ENCODE measurements at regions not wholly inside any gene's neighbourhood (a gene's known extent, or its start where the extent isn't known, plus 50 kb on each side); places are given as distances from the start of the nearest gene placed in this dataset.

- Histone ChIP-seq H3K4me3 (ENCODE audit: low read depth, low read length) (no peak overlapping the region), H3K27me3 (ENCODE audit: control insufficient read depth, insufficient read depth, low read length) (no peaks in the 10 kb centered on the region), H3K36me3 (ENCODE audit: control insufficient read depth, insufficient read depth, low read length) (no peaks in the 10 kb centered on the region)
- DNase-seq (ENCODE audit: low read depth): no peak
- no peak for TF ChIP-seq CTCF (IDR thresholded peaks at IDR 0.05; ENCODE audit: insufficient read depth, low read length, poor library complexity, severe bottlenecking)
Observed at GRCh38 chr7:25375805-25376600, 147.7 kb upstream of the NPVF start.

GRCh38 chr7:25379351-25380300 is 151.3 kb upstream of the NPVF start:
- no peak for TF ChIP-seq CTCF (IDR thresholded peaks at IDR 0.05; ENCODE audit: insufficient read depth, low read length, poor library complexity, severe bottlenecking)
- H3K36me3 ChIP-seq (ENCODE audit: control insufficient read depth, insufficient read depth, low read length): no peaks in the 10 kb centered on the region
- no peak overlapping the region for H3K4me3 ChIP-seq (ENCODE audit: low read depth, low read length)
- no peaks in the 10 kb centered on the region for H3K27me3 ChIP-seq (ENCODE audit: control insufficient read depth, insufficient read depth, low read length)
- no peak for DNase-seq (ENCODE audit: low read depth)

DNA sequence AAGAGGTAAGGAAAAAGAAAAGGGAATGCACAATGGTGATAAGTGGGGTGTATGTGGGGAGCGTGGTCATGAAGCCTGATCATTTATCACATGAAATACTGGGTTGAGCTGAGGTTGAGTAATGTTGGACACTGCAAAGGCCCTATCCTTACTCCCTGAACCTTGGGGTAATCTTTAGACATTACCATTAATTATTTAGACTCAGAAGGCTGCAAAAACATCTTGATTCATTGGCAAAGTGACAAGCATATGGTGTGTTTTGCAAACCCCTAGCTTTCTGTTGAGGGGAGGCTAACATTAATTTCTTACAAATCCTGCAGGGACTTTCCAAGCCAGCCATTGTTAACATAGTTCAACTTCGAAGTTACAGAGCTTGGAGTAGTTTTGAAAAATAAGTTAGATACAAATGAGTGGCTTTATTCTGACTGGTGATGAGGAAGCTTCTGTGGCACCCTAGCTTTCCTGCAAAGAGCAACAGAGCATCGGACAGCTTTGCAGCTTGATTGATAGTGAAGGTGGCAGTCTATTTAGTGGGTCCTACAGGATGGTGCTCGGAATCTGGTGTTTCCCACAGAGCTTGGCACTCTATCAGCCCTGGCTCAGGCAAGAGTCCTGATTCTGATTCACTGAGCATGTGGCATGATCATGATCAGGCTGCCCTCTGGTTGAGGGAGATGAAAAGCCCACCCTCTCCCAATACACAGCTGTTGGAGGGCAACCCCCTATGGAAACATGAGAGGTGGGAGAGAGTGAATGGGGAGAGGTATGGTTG is 153.7 kb upstream of the NPVF start:
- no peak for TF ChIP-seq CTCF (IDR thresholded peaks at IDR 0.05; ENCODE audit: insufficient read depth, low read length, poor library complexity, severe bottlenecking)

DNA sequence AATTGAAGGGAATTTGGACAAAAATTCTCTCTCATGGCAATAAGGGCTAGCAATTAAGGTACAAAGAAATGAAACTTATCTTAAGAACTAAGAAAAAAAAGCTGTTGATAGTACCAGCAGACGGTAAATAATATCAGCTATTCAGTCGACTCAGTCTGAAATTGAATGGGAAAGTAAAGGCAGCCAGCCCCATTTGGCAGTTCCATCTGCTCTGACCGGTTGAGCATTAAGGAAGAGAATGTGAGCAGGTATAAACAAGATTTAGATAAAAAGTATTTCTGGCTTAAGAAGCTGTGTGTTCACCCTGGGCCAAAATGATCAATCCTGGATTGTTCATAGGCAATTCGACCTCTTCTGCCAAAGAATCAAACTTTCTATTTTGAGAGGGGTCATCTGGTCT is 154.6 kb upstream of the NPVF start:
- no peaks in the 10 kb centered on the region for H3K27me3 ChIP-seq (ENCODE audit: control insufficient read depth, insufficient read depth, low read length)
- no peak overlapping the region for H3K4me3 ChIP-seq (ENCODE audit: low read depth, low read length)
- TF ChIP-seq CTCF (IDR thresholded peaks at IDR 0.05; ENCODE audit: insufficient read depth, low read length, poor library complexity, severe bottlenecking): no peak
- no peaks in the 10 kb centered on the region for H3K36me3 ChIP-seq (ENCODE audit: control insufficient read depth, insufficient read depth, low read length)
- DNase-seq (ENCODE audit: low read depth): no peak

More for the DNA sequence above, 153.7 kb upstream of the NPVF start:
- no peak for DNase-seq (ENCODE audit: low read depth)
- H3K36me3 ChIP-seq (ENCODE audit: control insufficient read depth, insufficient read depth, low read length): no peaks in the 10 kb centered on the region
- H3K4me3 ChIP-seq (ENCODE audit: low read depth, low read length): no peak overlapping the region
- no peaks in the 10 kb centered on the region for H3K27me3 ChIP-seq (ENCODE audit: control insufficient read depth, insufficient read depth, low read length)

DNA sequence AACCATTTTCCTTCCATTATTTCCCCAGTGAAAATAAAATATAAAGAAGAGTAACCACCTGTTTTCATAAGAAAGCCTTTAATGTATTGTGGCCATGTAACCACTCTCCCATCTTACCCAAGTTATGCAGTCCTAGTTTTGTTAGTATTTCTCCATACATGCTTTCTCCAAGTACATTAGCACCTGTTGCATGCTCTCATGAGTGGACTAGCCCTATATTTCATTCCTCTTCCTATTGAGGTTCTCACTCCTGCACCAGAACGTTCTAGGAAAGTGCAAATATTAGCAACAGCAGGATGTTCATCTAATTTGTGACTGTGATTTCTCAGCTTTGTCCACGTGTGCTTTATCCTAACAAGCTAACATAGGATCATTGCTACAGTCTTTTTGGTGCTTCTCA is 155.1 kb upstream of the NPVF start:
- Histone ChIP-seq H3K36me3 (ENCODE audit: control insufficient read depth, insufficient read depth, low read length) (no peaks in the 10 kb centered on the region), H3K4me3 (ENCODE audit: low read depth, low read length) (no peak overlapping the region), H3K27me3 (ENCODE audit: control insufficient read depth, insufficient read depth, low read length) (no peaks in the 10 kb centered on the region)
- no peak for DNase-seq (ENCODE audit: low read depth)
- TF ChIP-seq CTCF (IDR thresholded peaks at IDR 0.05; ENCODE audit: insufficient read depth, low read length, poor library complexity, severe bottlenecking): no peak
